ENCODE measurements at regions not wholly inside any gene's neighbourhood (a gene's known extent, or its start where the extent isn't known, plus 50 kb on each side); places are given as distances from the start of the nearest gene placed in this dataset.

GRCh38 chr13:26482451-26483197 lies 74.9 kb upstream of the WASF3 start (continued):
- peak; percentile 84 for TF ChIP-seq CTCF (conservative IDR thresholded peaks at IDR 0.05; ENCODE audit: low read depth, low read length)

- no peaks in the 10 kb centered on the region for H3K36me3 ChIP-seq (ENCODE audit: control insufficient read depth, insufficient read depth, low read length)
- no peak overlapping the region for H3K56ac ChIP-seq (ENCODE audit: extremely low read depth, insufficient read depth, low read length)
- ATAC-seq (ENCODE audit: low read depth): no peak
- no peak for DNase-seq
- no peak overlapping the region for H2BK15ac ChIP-seq (ENCODE audit: low read depth, low read length)
- no peaks in the 10 kb centered on the region for H4K20me1 ChIP-seq (ENCODE audit: insufficient read depth, low read length)
- BruUV-seq (replicated peaks): no TSS peak
- H2BK5ac ChIP-seq (ENCODE audit: low read depth, low read length, poor library complexity, severe bottlenecking): no peak overlapping the region
- H4K5ac ChIP-seq (ENCODE audit: low read depth, low read length): no peak overlapping the region
- no peak overlapping the region for H3K4me2 ChIP-seq (ENCODE audit: low read depth, low read length)
- in situ Hi-C loops (cut with MboI; ENCODE audit: low sequenced_read_pairs) (no loop called here), dilution Hi-C loops (cut with HindIII; ENCODE audit: low sequenced_read_pairs, unreplicated experiment) (no loop called here), intact Hi-C loops (cut with micrococcal nuclease) (loop anchor here (5.0 kb wide), 1 partner anchor 296 kb away; no protein-coding TSS in a partner anchor)
- H2BK120ac ChIP-seq (ENCODE audit: low read depth, low read length): no peak overlapping the region
- no peak overlapping the region for H4K8ac ChIP-seq (ENCODE audit: low read depth in 2 of 2, low read length in 2 of 2)
- no peak overlapping the region for H4K91ac ChIP-seq (ENCODE audit: insufficient read depth, low read depth, low read length)
- H3K79me1 ChIP-seq (ENCODE audit: low read depth in 1 of 2, low read length in 2 of 2): no peaks in the 10 kb centered on the region
- H2BK20ac ChIP-seq (ENCODE audit: low read depth, low read length): no peak overlapping the region
- no peaks in the 10 kb centered on the region for H3K9me1 ChIP-seq (ENCODE audit: insufficient read depth, low read length)
- ChIA-PET POLR2A (ENCODE audit: unreplicated experiment) (no interaction called here), CTCF (interaction anchor here (0.6 to 1.1 kb wide), 3 partner anchors 77 to 215 kb away, joined by 3 to 6 read pairs (median 3); no protein-coding TSS in a partner anchor)
- H3K9ac ChIP-seq (ENCODE audit: low read depth, low read length): no peak overlapping the region
- H3K27ac ChIP-seq (ENCODE audit: insufficient read depth, low read length): no peak overlapping the region
- H2AFZ ChIP-seq (replicated peaks; ENCODE audit: low read length, poor library complexity): no peak overlapping the region
- H3K4me1 ChIP-seq (ENCODE audit: control insufficient read depth, insufficient read depth, low read length): peaks cover 4% of the 10 kb centered on the region
- H3K27me3 ChIP-seq (ENCODE audit: control insufficient read depth, insufficient read depth, low read length): peaks cover 1% of the 10 kb centered on the region
- WGBS, 2 experiments (ENCODE audit: extremely low coverage in 2 of 2, insufficient read length in 1 of 2): 93% methylated on average over 5 of the region's 9 CpGs; no CpG with 5 or more reads in 1 of the 2 experiments
- H3K14ac ChIP-seq (replicated peaks; ENCODE audit: low read depth, low read length): no peak overlapping the region
- no peak overlapping the region for H3K18ac ChIP-seq (ENCODE audit: low read depth, low read length)
- H3K9me3 ChIP-seq (ENCODE audit: control insufficient read depth, insufficient read depth, low read length): no peaks in the 10 kb centered on the region
- no peak overlapping the region for H2AK9ac ChIP-seq (replicated peaks; ENCODE audit: low read depth, low read length, poor library complexity)
- no peak overlapping the region for H3K23ac ChIP-seq (ENCODE audit: low read depth, low read length)
- H2AK5ac ChIP-seq (ENCODE audit: low read depth, low read length): no peak overlapping the region
- H3K4ac ChIP-seq (ENCODE audit: low read depth, low read length): no peak overlapping the region
- no peak overlapping the region for H3K4me3 ChIP-seq (ENCODE audit: insufficient read depth, low read depth, low read length)
- TF ChIP-seq FOS (IDR thresholded peaks at IDR 0.05; ENCODE audit: low read depth, low read length): no peak
- TF ChIP-seq RAD21 (IDR thresholded peaks at IDR 0.05; ENCODE audit: low read length): no peak
- TF ChIP-seq RCOR1 (IDR thresholded peaks at IDR 0.05; ENCODE audit: insufficient replicate concordance, low read length): no peak
- TF ChIP-seq CEBPB (IDR thresholded peaks at IDR 0.05; ENCODE audit: low read depth, low read length): no peak
- no peak for TF ChIP-seq MAZ (IDR thresholded peaks at IDR 0.05; ENCODE audit: borderline replicate concordance, low read depth, low read length)
- TF ChIP-seq MAFK (IDR thresholded peaks at IDR 0.05; ENCODE audit: low read depth, low read length): no peak
- TF ChIP-seq POLR2A (IDR thresholded peaks at IDR 0.05; ENCODE audit: low read depth, low read length): no peak
- TF ChIP-seq ELK1 (IDR thresholded peaks at IDR 0.05; ENCODE audit: borderline replicate concordance, low read depth, low read length): no peak
- no peak for TF ChIP-seq USF2 (IDR thresholded peaks at IDR 0.05; ENCODE audit: low read depth, low read length)
- TF ChIP-seq NFE2L2 (IDR thresholded peaks at IDR 0.05; ENCODE audit: low read depth, low read length): no peak
- no peak for TF ChIP-seq CHD1 (IDR thresholded peaks at IDR 0.05; ENCODE audit: low read depth, low read length)
Observed at GRCh38 chr13:26483546-26483945, 73.9 kb upstream of the WASF3 start.

Measured in IMR-90 (cell line).